AG09309 (cell line): ENCODE measurements at regions not wholly inside any gene's neighbourhood (a gene's known extent, or its start where the extent isn't known, plus 50 kb on each side); places are given as distances from the start of the nearest gene placed in this dataset.

Experiments used
- DNase-seq: peaks from one replicate; pipeline ENCODE4 v3.0.0-alpha.2; 2010; ENCODE audit warnings: low read depth
- H3K4me3 ChIP-seq: 2 replicates; pipeline ENCODE4 v1.5.1; 2011; ENCODE audit warnings: mild to moderate bottlenecking, low read depth, low read length, moderate library complexity; ENCODE audit not compliant: control insufficient read depth
- TF ChIP-seq, protein P1 (sequence below): IDR thresholded peaks from 2 replicates; pipeline ENCODE4 v1.5.1; 2011; ENCODE audit warnings: mild to moderate bottlenecking, low read depth, low read length, inconsistent platforms; ENCODE audit not compliant: insufficient read depth, control insufficient read depth; ENCODE audit errors: missing control alignments

DNA sequence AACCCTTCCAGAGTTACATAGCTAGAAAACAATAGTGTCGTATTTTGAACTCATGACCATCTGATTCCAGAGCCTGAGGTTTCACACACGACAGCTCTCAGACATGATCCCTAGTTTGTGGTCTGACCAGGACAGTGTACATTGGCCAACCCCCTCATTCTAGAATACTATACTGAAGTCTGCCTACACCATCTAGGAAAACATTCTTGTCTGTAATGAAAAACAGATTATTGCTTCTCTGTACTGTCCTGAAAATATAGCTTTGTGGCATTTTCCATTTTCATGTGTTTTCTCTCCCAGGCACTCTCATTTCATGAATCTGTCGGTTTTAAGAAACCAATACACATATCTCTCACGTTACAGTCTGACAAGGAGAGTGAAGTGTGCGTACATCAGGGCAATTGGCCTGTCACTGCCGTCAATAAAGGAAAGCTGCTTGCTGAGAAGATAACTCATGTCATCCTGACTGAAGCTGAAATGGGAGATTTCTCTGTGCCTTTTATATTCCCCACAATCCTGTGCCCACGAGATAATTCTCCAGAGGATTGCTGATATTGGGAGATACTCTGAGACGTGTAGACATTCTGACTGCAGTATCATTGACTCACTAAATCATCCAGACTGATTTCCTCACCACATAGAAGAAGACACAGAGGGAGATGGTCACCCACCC lies 585.6 kb downstream of the PLPP3 start:
- no peak for DNase-seq
- TF ChIP-seq, protein P1, sequence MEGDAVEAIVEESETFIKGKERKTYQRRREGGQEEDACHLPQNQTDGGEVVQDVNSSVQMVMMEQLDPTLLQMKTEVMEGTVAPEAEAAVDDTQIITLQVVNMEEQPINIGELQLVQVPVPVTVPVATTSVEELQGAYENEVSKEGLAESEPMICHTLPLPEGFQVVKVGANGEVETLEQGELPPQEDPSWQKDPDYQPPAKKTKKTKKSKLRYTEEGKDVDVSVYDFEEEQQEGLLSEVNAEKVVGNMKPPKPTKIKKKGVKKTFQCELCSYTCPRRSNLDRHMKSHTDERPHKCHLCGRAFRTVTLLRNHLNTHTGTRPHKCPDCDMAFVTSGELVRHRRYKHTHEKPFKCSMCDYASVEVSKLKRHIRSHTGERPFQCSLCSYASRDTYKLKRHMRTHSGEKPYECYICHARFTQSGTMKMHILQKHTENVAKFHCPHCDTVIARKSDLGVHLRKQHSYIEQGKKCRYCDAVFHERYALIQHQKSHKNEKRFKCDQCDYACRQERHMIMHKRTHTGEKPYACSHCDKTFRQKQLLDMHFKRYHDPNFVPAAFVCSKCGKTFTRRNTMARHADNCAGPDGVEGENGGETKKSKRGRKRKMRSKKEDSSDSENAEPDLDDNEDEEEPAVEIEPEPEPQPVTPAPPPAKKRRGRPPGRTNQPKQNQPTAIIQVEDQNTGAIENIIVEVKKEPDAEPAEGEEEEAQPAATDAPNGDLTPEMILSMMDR: no peak
- H3K4me3 ChIP-seq: no peak overlapping the region

- DNase-seq: no peak
- TF ChIP-seq, protein P1: no peak
- H3K4me3 ChIP-seq: no peak overlapping the region
These were observed 589.4 kb downstream of the PLPP3 start for GRCh38 chr1:55990007-55990406.

DNA sequence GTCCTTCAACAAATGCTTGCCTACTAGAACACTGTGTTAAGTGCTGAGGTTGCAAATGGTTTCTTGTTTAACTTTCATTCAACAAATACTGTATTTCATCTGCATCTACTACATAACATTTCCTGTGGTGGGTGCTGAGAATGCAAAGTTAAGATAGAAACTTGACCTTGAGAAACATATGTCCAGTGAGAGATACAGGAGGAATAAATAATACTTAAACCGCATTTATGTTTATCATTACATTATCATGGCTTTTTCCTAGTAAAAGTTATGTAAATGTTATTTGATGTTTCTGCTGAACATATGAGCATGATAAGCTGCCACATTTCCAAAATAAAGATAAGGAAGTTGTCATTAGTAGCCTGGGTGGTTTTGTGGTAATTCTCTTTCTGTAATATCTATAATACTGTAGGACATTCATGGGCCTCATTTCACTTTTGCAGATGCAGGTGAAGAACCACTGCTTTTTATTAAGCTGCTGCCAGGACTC lies 590.4 kb downstream of the PLPP3 start:
- DNase-seq: no peak
- TF ChIP-seq, protein P1: no peak
- H3K4me3 ChIP-seq: no peak overlapping the region

- H3K4me3 ChIP-seq: no peak overlapping the region
- TF ChIP-seq, protein P1: no peak
- DNase-seq: no peak
These were observed 591.7 kb downstream of the PLPP3 start for GRCh38 chr1:55987491-55988249.

DNA sequence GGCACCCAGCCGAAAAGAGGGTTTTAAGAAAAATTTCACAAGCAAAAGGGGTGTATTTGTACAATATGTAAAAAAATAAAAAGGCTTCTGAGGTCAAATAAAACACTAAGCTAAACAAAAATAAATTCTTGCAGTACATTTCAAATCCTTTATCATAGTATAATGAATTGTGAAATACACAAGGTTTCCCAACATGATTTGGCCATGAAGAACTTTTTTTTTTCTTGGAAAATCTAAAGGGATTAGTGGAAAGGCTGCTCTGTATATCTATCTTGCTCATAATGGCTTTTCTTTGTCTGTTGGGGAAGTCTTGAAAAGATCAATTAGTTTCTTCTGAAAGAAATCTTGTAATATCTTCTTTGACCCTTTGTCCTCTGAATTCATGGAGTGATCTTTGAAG lies 593.4 kb downstream of the PLPP3 start:
- TF ChIP-seq, protein P1: no peak
- no peak overlapping the region for H3K4me3 ChIP-seq

GRCh38 chr1:55981010-55981650 lies 598.2 kb downstream of the PLPP3 start:
- peak; percentile 58 for DNase-seq

More for the DNA sequence above, 593.4 kb downstream of the PLPP3 start:
- DNase-seq: peak; percentile 37

More at GRCh38 chr1:55981010-55981650, 598.2 kb downstream of the PLPP3 start:
- TF ChIP-seq, protein P1: no peak
- H3K4me3 ChIP-seq: no peak overlapping the region
